Suppressor macrophage (primary cell): ENCODE measurements at regions not wholly inside any gene's neighbourhood (a gene's known extent, or its start where the extent isn't known, plus 50 kb on each side); places are given as distances from the start of the nearest gene placed in this dataset.
"Not testable (repeated sequence)": the region's sequence is repeated elsewhere in the genome, so short reads cannot be mapped to it uniquely, and the experiment has no call there.

ENCODE experiments used
- DNase-seq, 4 experiments: peaks; one replicate each; pipeline ENCODE4 v3.0.0-alpha.2; 2020 to 2022

DNA sequence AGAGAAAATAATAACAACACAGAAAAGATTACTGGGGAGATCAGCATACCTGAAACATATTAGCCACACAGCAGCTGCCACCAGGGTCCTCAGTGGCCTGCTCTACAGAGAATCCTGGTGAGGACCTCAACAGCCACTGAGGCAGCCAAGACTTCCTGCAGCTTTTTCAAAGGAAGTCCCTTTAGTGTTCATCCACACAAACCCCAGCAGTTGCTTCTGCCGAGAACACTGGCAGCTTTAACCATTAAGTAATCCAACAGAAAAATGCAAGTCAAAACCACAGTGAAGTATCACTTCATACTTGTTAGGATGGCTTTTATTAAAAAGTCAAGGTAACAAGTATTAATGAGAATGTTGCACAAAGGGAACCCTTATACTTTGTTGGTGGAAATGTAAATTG is 542.0 kb upstream of the GCFC2 start:
- DNase-seq: no peak

DNA sequence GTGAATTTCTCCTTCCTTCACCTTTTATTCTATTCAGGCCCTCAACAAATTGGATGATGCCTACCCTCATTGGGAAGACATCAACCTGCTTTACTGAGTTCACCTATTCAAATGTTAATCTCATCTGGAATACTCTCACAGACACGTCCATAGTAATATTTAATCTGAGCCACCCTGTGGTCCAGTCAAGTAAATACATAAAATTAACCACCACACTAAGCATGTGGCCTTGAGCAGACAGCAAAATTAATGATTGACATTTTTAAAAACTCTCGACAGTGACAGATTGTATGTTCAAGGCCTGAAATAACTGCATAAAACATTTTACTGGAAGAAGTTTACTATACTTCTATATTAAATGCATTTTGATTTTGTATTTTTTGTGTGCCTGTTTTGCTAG is 540.6 kb upstream of the GCFC2 start:
- DNase-seq: no peak

DNA sequence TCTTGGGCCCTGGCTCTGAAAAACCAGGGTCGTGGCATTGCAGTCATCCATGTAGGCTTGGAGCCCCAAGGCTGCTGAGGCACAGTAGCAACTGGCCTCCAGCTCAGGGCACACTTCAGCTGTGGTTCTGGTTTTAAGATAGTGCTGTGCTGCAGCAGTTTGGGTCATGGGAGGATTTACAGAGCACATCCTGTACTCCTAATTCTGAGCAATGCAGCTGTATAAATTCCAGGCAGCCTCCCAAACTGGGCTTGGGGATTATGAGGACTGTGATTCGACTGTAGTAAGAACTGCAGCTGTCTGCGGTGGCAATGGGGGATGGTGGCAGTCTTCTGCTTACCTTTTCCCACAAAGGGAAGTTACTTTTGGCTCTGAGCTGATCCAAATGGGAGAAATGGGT is 536.3 kb upstream of the GCFC2 start:
- no peak for DNase-seq

DNA sequence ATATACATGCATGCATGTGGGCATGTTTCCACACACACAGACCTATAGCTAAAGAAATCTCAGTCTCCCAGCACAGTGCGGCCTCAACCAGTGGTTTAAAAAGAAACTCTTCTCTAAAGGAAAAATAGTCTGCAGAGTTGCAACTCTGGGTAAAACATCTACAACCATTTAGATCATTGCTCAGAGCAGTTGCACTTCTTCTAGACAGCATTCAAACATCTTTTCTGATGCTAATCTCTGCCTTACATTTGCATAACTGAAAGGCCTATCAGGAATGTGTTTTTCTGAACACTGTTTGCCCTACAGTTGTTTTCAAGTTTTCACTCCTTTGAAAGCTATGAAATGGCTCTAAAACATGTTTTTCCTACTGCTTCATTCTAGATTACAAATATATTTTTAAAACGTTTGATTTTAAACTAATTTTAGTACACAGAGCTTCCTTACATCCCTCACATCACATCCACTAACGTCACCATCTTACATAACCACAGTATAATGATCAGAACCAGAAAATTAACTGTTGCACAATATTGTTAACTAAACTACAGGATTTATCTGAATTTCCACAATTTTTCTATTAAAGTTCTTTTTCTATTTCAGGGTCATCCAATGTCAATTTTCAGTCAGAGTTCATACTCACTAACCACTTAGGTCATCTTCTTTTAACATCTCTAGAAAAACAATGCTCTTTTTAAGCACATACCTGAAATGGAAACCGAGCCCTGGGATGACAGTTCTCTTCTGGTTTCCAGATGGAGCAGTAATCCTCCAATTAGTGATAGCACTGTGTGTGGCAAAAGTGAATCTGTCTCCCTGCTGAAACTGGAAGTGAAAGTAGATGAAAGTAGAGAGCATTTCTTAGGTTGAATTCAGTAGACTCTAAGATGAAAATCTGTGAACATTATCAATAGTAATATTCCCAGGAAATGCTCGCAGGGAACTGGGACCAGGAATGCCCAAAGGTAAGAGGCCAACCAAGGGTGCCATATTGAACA is 501.6 kb upstream of the GCFC2 start:
- no peak for DNase-seq

DNA sequence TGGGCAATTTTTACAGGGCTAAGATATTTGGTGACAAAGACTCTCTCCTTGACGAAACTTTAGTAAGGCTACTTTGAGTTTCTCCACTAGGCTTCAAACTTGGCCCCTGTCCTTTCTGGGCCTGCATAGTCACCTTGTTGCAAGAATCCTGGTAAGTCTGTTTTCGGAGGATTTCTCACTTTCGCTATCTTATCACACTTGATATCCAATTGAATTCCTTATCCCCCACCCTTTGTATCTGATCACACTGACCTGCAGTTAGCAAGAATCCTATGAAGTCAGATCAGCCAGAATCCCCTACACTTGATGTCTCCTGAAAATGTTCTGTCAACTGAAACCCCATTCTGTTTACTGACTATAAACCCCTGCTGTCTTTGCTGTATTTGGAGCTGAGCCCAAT is 499.8 kb upstream of the GCFC2 start:
- DNase-seq: no peak

DNA sequence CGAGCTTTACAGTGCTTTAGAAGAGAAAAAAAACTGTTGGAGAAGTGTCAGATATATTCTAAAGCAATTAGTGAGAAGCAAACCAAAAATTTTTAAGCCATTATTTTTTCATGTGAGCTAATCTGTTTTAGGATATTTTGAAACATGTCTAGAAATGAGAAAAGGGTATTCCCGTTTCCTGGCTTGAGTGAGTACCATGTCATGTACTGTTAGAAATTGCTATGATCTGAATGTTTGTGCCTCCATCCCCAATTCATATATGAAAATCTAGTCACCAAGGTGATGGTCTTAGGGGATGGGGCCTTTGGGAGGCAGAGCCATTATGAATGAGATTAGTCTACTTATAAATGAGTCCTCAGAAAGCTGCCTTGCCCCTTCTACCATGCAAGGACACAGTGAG is 493.3 kb upstream of the GCFC2 start:
- DNase-seq: no peak

DNA sequence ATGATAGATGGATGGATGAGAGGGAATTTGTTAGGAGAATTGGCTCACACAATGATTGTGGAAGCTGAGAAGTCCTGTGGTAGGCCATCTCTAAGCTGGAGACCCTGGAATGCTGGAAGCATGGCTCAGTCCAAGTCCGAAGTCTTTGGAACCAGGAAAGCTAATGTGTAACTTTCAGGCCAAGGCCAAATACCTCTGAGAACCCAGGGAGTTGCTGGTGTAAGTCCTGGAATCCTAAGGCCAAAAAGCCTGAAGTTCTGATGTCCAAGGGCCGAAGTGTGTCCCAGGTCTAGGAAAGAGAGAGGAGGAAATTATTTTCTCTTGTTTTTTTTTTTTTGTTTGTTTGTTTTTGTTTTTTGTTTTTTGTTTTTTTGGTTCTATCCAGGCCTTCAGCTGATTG is 492.2 kb upstream of the GCFC2 start:
- DNase-seq: no peak

DNA sequence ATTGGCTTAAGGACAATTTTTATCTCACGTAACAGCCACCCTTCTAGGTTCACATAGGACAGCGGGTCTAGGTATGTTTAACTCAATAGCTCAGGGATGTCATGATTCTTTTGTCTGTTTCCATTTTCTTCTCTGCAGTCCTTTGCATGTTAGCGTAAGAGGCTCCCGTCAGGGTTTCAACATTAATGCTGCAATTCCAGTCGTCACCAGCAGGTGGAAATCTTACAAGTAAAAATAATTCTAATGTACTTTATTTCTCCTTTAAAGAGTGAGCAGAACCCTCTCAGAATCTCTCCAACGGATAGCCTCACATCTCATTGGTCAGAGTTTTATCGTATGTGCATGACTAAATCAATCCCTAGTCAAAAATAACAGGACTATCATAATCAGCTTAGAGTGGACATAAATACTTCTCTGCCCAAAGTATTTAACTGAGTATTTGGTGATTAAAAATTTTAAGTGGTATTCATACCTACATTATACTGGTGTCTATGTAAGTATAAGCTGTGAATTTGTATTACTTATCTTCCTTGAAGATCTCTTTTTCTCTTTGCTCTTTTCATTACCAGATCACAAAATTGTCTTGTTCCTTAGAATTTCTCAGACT is 487.2 kb upstream of the GCFC2 start:
- peak; percentile 62 to 81 (median 69) for DNase-seq

DNA sequence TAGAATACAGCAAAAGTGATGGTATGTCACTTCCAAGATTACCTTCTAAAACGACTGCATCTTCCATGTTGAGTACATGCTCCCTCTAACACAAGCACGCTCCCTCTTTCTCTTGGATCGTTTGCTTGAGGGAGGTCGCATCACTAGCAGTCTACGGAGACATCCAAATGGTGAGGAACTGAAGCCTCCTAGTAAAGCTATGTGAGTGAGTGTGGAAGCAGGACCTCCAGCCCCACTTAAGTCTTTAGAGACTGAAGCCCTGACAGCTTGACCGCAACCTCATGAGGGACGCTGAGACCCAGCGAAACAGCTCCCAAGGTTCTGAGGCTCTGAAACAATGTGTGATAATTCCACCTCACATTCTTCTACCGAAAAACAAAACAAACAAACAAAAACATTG is 486.7 kb upstream of the GCFC2 start:
- DNase-seq: no peak

DNA sequence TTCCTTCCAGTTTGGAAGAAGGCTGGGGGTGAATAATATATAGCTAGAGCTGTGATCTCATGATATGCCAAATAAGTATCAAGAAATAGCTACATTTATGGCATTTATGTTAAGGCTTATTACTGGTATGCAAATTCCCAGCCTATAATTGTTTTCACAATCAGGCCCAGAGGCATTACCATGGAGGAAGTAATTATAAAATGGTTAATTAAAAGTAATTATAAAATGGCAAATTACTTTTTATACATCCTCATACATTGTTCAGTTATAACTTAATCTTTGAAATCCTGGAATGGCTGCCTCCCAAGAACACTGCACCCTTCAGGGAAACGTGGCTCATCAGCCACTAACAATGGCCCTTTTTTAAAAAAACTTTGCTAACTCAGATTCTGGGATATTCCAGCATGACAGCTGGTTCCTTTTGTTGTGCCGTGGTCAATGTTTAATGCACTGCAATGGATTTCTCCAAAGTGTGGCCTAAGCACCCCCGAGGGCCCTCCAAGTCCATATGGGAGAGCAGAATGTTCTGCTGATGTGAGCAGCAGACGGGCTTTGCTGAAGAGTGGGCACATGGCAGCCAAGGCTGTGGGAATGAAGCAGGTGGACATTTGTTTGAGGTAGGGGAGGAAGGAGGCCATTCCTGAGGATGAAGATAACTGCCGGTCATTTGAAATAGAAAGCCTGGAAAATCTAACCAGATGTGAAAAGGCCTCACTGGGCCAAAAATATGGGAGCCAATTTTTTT is 483.5 kb upstream of the GCFC2 start:
- DNase-seq: no peak

DNA sequence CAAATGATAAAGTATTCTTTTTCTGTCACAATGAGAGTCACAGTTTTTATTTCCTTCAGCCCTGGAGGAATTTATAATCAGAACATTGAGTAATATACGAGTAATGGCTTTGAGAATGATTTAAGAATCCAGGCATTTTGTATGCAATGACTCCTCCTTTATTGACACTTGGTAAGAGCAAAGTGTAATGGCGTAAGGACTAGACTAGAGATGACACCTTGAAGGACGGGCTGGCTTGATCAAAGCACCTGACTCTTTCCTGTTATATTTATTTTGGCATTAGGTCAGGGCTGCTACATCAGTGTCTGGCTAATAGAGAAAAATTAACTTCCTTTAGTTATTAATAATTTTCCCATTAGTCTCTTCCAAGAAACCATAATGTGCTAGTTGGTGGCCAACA is 482.4 kb upstream of the GCFC2 start:
- DNase-seq: no peak

DNA sequence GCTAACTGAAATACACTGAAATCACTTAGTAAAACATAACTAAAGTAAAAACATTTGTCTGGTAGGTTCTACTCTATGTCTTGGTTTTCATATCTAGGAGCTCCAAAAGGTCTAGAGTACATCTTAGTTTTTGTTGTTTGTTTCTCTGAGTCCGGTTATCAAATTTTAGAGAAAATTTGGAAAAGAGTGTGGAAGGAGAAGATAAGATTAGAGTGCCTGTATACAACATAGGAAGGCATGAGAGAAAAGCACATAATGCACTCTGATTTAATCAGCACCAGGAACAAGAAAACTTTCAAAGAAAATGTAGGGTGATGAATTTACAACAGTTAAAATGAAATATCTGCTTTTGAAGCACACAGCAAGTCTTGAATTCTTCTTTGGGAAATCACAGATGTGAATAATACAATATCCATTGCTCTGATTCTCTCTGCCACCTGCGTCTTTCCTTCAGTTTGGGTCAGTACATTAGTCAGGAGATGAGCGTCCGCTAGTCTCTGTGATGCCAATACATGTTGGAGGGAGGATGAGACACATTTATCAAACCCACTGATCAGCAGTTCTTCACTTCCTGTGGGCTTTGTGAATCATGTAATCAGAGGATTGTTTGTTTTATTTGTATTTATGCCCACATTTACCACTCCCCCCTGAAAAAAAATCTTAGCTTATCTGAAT is 477.8 kb upstream of the GCFC2 start:
- DNase-seq: no peak

DNA sequence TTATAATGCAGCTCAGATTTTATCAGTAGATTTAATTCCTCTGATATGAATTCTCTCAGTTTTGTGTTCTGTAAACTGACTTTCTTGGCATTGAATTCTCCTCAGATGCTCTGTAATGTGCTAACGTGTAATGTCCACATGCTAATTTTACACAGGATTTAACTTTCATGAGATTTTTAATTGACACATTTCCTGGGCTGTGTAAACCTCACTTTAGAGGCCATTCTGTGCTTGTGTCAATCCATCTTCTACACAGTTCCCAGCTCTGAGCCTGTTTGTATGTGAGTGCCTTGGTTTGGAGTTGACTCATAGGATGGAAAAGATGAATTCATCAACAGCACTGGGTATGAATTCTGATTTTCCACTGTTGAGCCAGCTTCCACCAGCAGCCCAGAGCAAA is 476.7 kb upstream of the GCFC2 start:
- DNase-seq: no peak

DNA sequence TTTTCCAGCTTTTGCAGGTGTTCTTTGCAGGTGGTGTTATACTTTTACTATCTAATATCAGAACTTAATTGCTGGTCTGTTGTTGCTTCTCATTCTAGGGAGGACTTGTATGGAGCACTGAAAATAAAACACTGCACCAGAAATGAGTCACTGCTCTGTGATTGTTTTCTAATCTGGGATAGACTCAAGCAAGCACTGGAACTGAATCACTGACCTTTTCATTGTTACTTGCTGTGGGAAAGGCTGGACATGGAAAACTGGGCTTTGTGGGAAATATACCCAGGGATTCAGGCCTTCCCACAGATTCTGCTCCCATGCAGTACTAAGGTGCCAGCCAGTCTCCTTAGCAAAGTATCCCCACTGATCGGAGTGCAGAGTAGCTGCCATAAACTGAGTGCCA is 470.0 kb upstream of the GCFC2 start:
- no peak for DNase-seq

DNA sequence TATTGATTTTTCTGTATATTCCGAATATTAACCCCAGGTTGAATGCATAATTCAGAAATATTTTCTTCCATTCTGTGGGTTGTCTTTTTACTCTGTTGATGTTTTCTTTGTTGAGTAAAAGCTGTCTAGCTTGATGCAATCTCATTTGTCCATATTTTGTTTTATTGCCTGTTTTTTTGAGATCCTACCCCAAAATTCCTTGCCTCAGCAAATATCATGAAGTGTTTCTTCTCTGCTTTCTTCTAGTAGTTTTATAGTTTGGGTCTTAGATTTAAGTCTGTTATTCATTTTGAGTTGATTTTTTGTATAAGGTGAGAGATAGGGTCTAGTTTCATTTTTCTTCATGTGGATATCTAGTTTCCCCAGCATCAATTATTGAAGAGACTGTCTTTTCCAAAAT is 467.9 kb upstream of the GCFC2 start:
- no peak for DNase-seq

DNA sequence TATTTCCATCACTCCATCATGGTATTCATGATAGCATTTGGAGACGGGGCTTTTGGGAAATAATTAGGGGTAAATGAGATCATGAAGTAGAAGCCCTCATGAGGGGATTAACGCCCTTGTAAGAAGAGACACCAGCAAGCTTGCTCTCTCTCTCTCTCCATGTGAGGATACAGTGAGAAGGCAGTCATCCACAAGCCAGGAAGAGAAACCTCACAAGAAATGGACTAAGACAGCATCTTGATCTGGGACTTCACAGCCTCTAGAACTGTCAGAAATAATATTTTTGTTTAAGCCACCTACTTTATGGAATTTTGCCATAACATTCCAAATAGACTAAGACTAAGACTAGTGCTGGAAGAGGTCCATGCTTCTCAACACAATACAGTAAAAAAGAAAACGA is 464.6 kb upstream of the GCFC2 start:
- no peak for DNase-seq

DNA sequence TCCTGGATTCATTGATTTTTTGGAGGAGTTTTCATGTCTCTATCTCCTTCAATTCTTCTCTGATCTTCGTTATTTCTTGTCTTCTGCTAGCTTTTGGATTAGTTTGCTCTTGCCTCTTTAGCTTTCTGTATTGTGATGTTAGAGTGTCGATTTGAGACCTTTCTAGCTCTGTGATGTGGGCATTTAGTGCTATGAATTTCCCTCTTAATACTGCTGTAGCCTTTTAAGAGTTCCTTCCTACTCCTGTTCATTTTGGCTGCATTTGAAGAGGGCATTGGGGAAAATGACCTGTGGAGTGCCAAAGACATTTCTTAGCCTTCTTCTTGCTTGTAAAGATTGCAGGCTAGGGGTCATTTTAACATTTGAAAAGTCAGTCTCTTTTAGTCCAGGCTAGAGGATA is 463.8 kb upstream of the GCFC2 start:
- no peak for DNase-seq

DNA sequence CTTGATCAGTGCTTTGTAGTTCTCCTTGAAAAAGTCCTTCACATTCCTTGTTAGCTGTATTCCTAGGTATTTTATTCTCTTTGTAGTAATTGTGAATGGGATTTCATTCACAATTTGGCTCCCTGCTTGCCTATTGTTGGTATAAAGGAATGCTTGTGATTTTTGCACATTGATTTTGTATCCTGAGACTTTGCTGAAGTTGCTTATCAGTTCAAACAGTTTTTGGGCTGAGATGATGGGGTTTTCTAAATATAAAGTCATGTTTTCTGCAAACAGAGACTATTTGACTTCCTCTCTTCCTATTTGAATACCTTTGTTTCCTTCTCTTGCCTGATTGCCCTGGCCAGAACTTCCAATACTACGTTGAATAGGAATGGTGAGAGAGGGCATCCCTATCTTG is 462.5 kb upstream of the GCFC2 start:
- not testable (repeated sequence) for DNase-seq

DNA sequence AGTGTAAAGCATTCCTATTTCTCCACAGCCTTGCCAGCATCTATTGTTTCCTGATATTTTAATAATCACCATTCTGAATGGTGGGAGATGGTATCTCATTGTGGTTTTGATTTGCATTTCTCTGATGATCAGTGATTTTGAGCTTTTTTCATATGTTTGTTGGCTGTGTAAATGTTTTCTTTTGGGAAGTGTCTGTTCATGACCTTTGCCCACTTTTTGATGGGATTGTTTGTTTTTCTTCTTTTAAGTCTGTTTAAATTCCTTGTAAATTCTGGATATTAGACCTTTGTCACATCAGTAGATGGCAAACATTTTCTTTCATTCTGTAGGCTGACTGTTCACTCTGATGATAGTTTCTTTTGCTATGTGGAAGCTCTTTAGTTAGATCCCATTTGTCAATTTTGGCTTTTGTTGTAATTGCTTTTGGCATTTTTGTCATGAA is 461.5 kb upstream of the GCFC2 start:
- DNase-seq: not testable (repeated sequence)

DNA sequence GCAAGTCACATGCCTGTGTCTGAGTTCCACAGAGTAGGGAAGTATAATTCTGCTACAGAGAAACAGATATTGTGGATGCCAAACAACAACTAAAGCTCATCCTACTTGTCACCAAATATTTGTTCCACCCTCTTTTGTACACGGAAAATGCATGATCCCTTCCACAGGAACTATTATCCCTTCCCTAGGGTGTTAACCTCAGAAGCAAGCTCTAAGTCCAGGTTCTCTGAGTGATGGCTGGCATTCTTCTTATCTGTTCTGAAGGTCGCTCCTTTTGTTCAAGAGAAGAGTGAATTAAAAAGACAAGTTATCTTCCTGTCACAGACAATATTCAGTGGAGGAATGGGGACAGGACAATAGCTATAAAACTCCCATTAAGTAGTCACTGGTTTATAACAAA is 460.1 kb upstream of the GCFC2 start:
- no peak for DNase-seq

DNA sequence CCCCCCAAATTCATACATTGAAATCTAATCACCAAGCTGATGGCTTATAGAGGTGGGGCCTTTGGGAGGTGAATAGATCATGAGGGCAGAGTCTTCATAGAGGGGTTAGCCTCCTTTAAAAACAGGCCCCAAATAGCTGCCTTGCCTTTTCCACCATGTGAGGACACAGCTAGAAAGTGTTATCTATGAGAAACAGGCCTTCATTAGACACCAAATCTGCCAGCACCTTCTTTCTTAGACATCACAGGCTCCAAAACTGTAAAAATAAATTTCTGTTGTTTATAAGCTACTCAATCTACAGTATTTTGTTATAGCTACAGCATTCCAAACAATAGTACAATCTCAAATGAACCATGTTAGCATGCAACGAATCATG is 459.3 kb upstream of the GCFC2 start:
- DNase-seq: no peak

DNA sequence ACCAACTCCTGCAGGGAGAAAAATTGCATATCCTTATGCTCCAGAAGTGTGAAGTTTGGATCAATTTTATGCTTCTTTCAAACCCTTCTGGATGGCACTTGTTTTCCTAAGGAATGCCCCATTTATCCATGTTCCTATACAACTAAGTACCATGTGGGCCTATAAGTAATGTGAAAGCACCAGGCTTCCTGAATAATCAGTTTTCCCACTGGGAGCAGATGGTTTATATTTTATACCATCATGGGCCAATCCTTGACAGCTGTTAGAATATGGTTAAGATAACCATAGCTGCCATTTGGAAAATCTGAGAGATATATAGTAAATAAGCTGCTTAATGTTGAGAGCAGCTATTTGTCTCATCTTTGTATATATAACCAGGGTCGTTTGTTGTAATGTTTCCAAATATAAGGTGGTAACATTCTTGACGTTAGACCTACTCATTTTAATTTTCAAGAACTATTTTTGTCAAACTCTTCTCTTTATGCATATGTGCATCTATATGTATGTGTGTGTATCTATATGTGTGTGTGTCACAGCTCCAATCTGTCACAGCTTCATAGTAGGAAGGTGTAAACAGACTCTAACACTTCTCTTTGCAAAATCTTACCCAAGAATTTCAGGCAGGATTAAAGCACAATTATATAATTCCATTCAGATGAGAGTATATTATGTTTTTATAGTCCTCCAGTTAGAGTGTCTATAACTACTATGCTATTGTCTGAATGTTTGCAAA is 458.7 kb upstream of the GCFC2 start:
- no peak for DNase-seq
